Hepatocyte (in vitro differentiated cells): ENCODE measurements at regions not wholly inside any gene's neighbourhood (a gene's known extent, or its start where the extent isn't known, plus 50 kb on each side); places are given as distances from the start of the nearest gene placed in this dataset.

Source experiments
- EZH2 ChIP-seq: fragments of 200-600 bp; sonication (generic); IDR thresholded peaks from 2 replicates; pipeline ENCODE4 v1.6.1; 2016; ENCODE audit warnings: antibody characterized with exemption, mild to moderate bottlenecking, borderline replicate concordance
- TF ChIP-seq, protein P1 (sequence below): fragments of 200-600 bp; sonication (generic); IDR thresholded peaks from 2 replicates; pipeline ENCODE4 v1.5.1; 2016; ENCODE audit warnings: antibody characterized with exemption, mild to moderate bottlenecking; ENCODE audit not compliant: poor library complexity

DNA sequence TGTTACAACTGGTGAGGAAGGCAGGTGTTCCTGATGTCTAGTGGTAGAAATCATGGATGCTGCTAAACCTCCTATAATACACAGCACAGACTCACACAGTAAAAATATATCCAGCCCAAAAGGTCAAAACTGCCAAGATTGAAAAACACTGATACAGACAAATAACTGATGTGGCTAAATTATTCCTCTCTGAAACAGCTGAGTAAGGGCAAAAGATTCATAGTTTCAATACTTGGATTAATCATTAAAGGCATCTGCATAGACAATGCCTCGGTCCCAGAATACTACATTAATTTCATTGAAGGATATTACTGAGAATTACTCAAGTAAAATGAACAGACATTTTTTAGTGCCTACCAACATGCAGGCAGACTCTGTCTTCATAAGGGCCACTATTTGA, 180.7 kb upstream of the CRIM1 start:
- TF ChIP-seq, protein P1, sequence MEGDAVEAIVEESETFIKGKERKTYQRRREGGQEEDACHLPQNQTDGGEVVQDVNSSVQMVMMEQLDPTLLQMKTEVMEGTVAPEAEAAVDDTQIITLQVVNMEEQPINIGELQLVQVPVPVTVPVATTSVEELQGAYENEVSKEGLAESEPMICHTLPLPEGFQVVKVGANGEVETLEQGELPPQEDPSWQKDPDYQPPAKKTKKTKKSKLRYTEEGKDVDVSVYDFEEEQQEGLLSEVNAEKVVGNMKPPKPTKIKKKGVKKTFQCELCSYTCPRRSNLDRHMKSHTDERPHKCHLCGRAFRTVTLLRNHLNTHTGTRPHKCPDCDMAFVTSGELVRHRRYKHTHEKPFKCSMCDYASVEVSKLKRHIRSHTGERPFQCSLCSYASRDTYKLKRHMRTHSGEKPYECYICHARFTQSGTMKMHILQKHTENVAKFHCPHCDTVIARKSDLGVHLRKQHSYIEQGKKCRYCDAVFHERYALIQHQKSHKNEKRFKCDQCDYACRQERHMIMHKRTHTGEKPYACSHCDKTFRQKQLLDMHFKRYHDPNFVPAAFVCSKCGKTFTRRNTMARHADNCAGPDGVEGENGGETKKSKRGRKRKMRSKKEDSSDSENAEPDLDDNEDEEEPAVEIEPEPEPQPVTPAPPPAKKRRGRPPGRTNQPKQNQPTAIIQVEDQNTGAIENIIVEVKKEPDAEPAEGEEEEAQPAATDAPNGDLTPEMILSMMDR, result no peak
- TF ChIP-seq EZH2, result no peak
